SK-N-MC (cell line): ENCODE measurements at regions not wholly inside any gene's neighbourhood (a gene's known extent, or its start where the extent isn't known, plus 50 kb on each side); places are given as distances from the start of the nearest gene placed in this dataset.

Experiments used
- EZH2 ChIP-seq: fragments of 200-600 bp; sonication (generic); IDR thresholded peaks from one replicate; pipeline ENCODE4 v1.6.1; 2017; ENCODE audit warnings: antibody characterized with exemption
- FOXP2 ChIP-seq: optimal IDR thresholded peaks from 2 replicates; pipeline ENCODE3; 2011; ENCODE audit warnings: mild to moderate bottlenecking, moderate library complexity; ENCODE audit not compliant: insufficient read depth; ENCODE audit errors: extremely low read length, control extremely low read depth
- POLR2AphosphoS5 ChIP-seq: IDR thresholded peaks from 2 replicates; pipeline ENCODE4 v1.6.1; 2012; ENCODE audit warnings: mild to moderate bottlenecking, low read depth, low read length, borderline replicate concordance

DNA sequence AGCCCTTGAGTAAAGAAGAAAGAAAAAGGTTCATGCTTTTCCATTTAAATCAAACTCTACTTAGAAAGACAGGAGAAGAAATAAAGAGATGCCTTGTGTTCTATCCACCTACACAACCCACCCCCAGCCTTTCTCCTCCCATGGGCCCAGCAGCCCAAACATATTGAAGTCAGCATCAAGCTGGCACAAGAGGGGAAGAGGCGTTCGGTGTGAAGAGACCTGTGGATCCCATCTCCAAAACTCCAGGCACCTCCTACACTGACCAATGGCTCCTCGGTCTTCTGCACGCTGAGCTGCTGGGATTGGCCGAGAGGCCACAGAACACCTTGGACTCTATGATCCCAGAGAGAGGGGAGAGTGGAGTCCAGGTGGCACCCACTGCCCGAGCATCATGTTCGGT, 66.0 kb upstream of the CELF2 start:
- TF ChIP-seq EZH2, result no peak
- TF ChIP-seq POLR2AphosphoS5, result no peak
- TF ChIP-seq FOXP2, result no peak
